ENCODE measurements at regions not wholly inside any gene's neighbourhood (a gene's known extent, or its start where the extent isn't known, plus 50 kb on each side); places are given as distances from the start of the nearest gene placed in this dataset.
"Not testable (repeated sequence)": the region's sequence is repeated elsewhere in the genome, so short reads cannot be mapped to it uniquely, and the experiment has no call there.

DNA sequence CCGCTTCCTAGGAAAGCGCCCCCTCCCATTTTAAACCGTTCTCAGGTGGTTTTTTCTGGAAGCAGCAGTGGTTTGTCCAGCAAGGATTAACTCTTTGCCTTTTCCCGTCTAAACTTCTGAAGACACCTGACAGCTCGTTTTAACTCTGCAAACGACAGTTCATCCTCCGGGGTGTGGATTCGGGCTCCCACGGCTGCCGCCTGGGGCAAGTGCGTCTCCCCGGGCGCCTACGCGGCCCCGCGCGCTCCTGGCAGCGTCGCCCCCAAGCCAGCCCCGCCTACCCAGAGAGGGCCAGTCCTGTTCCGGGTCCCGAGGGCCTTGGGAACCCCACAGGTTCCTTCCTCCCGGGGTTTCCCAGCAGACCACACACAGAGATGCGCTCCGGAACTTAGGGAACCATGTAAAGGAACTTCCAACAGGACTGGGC, 54.4 kb downstream of the PRR18 start:
- DNase-seq (ENCODE audit: low read depth in 2 of 2) = no peak

DNA sequence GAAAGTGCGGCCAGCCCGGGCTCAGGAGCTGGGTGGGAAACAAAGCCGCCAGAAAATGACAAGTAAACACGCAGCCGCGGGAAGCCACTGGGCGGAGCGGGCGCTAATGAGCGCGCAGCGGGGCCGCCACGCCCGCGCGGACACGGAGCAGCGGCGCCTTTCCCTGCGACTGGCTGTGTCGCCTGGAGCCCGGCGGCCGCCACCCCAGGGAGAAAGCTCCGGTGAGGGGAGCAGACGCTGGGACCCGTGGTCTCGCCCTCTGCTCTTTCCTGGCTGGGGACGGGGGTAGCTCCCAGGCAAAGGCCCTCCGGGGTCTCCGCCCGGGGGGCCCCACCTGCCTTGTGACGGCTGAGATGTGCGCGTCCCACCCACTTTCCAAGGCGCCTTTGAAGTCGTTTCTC, 54.9 kb downstream of the PRR18 start:
- peak in 1 of 2 donors; percentile 29 for DNase-seq (ENCODE audit: low read depth in 2 of 2)

DNA sequence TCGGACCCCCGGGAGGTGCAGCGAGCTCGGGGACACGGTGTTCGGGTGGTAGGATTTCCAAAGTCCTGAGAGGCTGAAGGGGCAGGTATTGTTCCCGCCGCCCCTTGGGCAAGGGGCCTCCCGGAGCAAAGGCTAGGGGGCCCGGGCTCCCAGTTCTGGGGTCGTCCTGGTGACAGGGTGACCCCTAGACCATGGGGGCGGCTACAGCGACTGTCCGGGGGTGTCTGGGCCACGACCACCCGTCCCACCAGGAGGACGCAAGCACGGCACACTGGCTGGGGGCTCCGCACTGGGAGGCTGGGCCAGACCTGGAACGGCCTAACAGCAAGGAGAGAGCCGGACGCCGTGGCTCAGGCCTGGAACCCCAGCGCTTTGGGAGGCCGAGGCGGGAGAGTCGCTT, 55.6 kb downstream of the PRR18 start:
- no peak for DNase-seq (ENCODE audit: low read depth in 2 of 2)

DNA sequence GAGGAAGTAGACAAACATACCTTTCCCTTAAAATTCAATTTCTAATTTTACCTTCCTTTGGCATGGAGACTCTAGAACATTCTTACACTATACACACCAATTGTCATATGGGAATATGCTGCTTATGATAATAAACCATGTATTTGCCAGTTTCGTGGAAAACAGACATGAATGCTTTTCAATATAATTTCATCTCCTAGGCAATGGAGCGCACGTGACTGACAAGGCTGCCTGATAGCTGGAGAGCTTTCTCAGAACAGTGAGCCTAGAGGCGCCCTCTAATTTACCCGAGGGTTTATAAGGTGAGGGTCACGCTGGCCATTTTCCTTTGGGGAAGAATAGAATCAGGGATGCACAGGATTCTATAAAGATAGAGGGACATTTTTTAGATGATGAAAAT, 56.5 kb downstream of the PRR18 start:
- DNase-seq (ENCODE audit: low read depth in 2 of 2) = no peak

DNA sequence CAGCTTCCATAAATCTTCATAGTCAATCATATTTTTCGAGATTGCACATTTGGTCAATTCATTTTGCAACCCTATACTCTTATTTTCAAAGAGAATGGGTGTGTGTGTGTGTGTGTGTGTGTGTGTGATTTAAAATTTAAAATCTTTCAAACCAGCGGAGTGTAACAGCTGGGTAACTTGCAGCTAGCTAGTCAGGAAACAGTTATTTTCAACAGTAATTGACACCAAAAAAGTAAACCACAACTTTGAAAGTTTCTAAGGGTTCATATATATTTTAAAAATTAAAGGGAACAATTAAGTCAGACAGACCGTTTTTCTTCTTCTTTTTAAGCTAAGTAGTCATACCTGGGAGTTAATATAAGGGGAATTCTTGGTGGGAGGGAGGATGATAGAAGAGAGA, 57.0 kb downstream of the PRR18 start:
- no peak for DNase-seq (ENCODE audit: low read depth in 2 of 2)

DNA sequence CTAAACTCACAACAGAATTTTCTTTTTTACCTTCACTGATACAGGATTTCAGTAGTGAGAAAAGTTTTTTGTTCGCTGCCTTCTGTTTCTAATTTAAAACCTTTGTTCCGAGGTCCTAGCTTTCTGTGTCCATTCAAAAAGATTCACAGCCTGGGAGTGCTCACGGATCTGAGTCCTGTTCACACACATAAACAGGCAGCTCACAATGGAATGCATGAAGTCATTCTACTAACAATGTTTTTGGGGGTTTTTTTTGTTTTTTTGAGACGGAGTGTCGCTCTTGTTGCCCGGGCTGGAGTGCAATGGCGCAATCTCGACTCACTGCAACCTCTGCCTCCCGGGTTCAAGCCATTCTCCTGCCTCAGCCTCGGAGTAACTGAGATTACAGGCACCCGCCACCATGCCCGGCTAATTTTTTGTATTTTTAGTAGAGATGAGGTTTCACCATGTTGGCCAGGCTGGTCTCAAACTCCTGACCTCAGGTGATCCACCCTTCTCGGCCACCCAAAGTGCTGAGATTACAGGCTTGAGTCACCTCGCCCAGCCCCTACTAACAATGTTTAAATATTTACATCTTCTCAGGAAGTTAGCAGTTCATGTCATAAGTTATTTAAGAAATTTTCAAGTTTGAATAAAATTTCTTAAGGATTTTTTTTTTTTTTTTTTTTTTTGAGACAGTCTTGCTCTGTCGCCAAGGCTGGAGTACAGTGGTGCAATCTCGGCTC, 59.0 kb downstream of the PRR18 start:
- DNase-seq (ENCODE audit: low read depth in 2 of 2) = not testable (repeated sequence)

DNA sequence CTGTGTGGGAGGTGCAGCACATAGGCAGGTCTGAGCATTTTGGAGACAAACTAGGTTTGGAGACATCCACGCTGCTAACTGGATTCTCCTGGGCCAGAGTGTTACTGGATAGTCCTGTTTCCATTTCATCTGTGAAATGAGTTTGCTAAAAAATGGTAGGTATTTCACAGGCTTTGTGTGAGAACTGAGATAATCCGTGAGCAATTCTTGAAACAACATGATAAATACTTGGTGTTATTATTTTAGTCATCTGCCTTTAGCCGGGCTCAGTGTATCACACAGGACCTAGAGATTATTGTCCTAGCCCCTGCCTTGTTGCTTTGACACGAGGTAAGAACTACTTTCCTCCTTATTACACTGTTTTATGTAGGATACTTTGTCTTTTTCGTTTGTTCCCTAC, 63.0 kb downstream of the PRR18 start:
- no peak for DNase-seq (ENCODE audit: low read depth in 2 of 2)

DNA sequence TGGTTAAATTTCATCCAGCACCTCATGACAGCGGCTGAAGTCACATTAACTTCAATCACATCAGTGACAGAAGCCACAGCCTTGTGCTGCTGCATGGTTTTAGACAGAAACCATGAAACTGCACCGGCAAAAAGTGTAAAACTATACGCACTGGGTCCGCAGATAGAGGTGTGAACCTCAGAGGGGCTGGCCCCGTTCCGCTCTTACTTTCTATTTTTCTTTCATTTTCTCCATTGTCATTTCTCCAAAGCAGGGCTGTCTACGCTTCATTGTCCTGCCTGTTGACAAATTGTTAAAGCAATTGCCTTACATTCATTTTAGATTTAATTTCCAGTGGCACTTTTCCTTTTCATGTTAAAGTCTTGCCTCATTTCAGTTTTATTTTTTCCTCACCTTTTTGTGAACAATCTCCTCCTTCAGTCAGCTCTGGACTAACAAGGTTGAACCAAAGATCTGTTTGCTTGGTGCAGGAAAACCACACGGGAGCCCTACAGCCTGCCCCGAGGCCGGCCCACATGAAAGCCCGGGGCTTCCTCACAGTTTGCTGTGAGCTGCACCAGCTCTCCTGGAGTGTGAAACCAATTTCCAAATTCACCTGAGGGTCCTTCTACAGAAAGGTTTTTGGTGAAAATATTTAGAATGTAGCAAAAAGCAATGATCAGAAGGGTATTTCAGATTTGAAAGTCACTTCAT, 63.7 kb downstream of the PRR18 start:
- no peak for DNase-seq (ENCODE audit: low read depth in 2 of 2)

DNA sequence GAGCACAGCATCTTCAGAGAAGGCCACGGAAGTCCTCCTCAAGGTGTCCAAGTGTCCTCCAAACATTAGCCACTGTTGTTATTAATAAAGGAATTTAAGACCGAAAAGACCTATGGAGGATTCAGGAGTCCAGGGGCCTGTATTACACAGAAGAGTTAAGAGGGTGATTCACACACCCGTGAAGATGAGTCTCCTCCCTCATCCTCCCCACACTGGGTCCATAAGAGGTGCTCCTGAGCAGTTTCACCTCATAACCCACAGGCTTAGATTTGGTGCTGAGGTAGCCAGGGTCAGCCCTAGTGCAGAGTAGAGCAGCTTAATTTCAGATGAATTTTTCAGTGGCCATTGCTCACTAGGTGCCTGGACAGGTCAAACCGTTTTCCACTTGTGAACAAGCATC, 65.3 kb downstream of the PRR18 start:
- no peak for DNase-seq (ENCODE audit: low read depth in 2 of 2)

DNA sequence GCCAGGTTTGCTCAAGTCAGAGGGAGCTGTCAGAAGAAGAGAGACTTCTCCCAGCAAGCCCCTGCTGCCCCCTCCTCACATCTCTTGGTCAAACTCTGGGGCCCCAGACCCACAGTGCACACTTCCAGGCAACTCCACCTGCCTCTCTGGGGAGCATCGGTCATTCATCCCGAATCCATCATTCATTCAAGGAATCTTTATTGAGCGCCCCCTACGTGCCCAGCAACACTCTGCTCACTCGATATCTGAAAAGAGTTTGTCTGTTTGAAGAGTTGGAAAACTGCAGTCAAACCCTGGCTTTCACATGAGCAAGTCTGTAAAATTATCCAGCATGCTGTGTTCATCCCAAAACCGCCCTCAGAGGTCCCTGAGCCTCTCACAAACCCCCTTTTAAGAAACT, 66.2 kb downstream of the PRR18 start:
- DNase-seq (ENCODE audit: low read depth in 2 of 2) = no peak

DNA sequence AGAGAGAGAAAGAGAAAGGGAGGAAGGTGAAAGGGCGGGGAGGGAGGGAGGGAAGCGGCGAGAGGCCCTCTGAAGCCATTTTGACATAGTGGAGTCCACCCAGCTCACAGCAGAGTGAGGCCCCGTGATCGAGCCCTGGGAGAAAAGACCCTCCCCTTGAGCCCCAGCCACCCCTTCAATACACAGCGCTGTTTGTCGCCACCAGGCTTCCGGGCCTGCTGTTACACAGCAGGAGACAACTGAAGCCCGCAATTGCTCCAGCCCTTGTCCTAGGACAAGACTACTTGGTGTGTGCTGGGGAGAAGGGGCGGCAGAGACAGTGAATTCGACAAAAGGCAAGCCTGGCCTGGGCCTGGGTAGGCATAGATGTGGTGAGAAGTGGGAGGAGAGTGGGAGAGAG, 67.3 kb downstream of the PRR18 start:
- DNase-seq (ENCODE audit: low read depth in 2 of 2) = no peak

DNA sequence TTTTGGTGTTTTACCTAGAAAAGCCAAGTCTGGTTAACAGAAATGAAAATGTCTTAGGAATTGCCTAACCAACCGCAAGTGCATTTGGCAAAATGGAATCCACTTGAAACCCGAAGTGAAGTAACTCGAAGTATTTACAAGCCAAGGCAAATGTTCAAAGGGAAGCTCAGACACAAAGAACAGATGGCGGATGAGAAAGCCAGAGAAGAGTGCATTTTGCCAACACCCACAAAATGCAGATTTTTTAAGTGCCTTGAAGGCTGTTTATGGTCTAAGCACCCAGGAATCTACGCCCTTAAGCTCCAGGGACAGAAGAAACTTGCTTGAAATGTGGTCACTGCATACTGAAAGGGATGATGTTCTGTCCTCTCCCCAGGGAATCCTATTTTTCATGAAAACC, 70.0 kb upstream of the TBXT start:
- DNase-seq (ENCODE audit: low read depth in 2 of 2) = no peak

DNA sequence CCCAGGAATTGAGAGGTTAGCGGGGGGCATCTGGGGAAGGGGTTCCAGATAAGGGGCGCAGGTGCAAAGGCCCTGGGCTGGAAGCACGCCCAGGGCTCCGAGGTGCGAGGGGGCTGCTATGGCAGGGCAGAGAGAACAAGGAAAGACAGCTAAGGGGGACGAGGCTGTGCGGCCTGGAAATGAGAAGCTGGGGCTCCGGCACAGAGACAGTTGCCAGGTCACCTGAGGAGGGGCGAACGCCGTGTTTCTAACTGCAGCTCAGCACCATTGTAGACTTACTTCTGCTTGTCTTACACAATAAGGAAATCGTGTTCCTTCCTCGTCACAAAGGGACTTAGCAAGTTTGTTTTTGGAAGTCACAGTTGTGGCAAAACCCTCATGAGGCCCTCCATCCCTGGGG, 68.9 kb upstream of the TBXT start:
- no peak for DNase-seq (ENCODE audit: low read depth in 2 of 2)

DNA sequence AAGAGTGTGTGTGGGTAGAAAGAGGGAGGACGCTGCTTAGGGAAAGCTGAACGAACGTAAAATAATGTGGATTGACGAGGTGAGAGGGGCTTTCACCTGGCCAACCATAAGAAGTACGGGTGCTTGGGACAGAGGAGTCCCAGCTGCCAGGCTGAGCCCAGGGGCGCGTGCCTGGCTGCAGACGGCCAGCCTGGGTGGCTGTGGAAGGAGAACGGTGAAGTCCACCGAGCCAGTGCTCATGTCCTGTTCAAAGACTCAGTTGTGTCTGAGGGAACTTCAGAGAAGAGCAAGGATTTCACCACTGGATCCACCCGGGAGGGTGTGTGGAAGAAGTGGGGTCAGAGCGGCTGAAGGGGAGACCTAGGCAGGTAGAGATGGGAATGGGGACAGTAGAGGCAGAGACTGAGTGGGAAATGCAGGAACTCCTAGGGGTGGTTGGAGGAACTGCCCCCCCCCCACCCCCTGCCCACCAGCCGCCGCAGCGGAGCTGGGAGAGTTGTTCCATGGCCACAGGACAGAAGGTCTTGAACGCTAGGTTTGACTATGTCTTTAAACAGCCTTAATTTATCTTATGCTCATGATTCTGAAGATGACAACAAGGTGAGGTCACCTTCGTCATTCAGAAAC, 68.1 kb upstream of the TBXT start:
- no peak for DNase-seq (ENCODE audit: low read depth in 2 of 2)

DNA sequence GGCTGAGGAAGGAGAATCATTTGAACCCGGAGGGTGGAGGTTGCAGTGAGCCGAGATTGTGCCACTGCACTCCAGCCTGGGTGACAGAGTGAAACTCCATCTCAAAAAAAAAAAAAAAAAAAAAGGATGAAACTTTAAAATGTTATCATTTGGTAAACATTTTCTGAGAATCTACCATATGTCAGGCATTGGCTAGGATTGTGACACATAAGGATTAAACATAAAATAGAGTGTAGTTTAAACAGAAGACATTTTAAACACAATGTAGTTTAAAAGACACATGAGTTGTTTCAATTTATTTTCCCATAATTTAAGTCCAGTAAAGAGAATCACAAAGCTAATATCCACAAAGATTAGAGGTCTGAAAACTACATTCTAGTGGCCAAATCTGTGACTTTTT, 63.5 kb upstream of the TBXT start:
- DNase-seq (ENCODE audit: low read depth in 2 of 2) = not testable (repeated sequence)

DNA sequence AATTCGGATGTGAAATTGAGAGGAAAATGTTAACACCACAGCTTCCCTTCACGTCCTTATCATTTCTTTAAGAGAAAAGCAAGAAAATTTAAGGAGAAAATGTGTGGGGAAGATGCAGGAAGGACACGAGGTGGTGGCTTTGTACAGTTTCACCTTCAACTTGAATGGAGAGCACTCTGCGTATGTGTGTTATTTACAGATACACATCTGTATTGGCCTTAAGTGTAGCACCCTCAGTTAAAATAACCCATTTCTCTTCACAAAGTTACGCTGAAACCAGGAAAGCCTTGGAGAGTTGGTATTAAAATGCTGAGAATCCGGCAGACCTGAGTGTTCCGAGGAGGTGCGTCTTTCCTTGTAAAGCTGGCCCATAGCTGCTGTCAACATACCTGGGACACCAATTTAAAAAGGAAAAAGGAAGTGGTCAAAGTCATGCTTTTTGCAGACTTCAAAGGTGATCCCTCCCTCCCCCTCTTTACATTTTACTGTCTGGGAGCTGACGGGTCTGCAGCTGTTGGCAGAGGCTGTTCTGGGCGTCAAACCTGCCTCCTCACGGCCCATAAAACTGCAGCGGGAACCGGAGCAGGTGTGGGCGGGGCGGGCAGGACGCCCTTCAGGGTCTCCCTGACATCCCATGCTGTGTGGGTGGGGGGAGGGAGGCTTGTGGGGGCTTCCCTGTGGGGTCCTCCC, 61.3 kb upstream of the TBXT start:
- no peak for DNase-seq (ENCODE audit: low read depth in 2 of 2)

DNA sequence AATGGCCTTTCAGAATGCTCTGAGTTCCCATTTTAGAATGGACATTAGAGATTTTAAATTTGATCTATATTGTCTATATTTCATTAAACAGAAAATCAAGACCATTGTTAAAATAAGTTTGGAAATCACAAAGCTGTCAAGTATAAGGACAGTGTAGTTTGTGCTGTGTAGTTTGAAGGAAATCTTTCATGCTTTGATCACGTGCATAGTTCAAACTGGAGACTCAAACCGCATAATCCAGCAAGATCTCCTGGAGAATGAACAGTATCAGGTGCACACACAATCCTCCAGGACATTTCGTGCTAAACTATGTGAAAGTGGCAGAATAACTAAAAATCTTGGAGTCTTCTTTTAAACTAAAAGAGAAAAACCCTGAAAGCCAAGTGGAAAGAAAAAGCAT, 60.8 kb upstream of the TBXT start:
- no peak for DNase-seq (ENCODE audit: low read depth in 2 of 2)

DNA sequence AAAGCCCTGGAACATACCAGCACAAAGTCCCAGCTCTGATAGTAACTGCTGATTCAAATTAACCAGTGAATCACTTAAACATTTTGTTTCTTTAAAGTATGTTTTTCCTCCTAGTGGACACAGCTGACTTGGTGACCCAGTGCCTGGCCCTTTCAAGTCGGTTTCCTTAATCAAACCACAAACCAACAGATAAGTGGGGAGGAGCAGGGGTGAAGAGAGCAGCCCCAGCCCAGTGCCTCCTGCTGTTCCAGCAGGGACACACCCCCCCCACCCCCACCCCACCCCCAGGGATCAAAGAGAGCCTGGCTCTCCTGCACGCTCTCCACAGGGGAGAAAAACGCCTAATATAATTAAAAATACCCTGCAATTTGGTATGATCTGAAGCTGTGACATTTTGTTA, 55.4 kb upstream of the TBXT start:
- no peak for DNase-seq (ENCODE audit: low read depth in 2 of 2)

DNA sequence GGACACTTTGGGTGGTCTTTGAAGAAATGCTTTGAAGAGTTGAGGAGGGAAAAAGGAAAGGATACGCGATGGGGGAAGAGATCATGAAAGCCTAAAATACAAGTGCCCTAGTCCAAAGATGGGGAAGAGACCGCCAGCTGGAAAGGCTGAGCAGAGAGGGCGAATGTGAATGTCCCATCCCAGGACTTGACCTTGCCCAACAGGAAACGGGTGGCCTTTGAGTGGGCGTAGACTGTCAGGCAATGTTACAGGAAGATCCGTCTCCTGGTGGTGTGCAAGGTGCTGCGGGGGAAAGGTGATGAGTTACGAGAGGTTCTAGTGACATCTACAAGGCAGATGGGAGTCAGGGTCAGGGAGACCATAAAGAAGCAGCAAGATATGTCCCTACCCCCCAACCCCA, 55.0 kb upstream of the TBXT start:
- no peak for DNase-seq (ENCODE audit: low read depth in 2 of 2)

DNA sequence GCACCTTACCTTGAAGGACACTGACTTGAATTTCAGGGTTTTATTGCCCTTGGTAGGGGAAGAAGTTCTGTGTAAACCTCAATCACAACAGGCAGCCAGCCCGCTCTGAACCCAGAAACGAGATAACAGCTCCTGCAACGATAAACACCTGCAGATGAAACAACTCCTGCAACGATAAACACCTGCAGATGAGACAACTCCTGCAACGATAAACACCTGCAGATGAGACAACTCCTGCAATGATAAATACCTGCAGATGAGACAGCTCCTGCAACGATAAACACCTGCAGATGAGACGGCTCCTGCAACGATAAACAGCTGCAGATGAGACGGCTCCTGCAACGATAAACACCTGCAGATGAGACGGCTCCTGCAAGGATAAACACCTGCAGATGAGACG, 54.0 kb upstream of the TBXT start:
- DNase-seq (ENCODE audit: low read depth in 2 of 2) = no peak

DNA sequence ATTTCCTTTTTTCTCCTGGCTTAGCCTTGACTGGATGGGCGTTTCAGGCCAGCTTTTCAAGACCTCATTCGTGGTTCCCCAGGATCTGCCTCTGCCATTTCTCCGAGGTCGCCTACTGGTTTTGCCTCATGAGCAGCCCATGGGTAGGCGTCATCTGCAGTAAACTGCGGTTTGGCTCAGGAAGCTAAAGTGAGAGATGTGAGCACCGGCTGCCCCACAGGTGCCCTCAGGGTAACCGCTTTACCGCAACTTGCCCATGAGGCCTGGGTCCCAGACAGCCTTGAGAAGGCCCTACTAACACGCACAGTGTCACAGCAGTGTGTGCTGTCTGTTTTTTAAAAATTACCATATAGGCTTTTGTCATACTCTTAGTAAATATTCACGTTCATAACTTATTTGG, 53.4 kb upstream of the TBXT start:
- peak in 1 of 2 donors; percentile 20 for DNase-seq (ENCODE audit: low read depth in 2 of 2)

All from stimulated activated CD4-positive, alpha-beta T cell treated with anti-CD3 and anti-CD28 coated beads, Interleukin-4, amount 100 ng/mL, for 48 hours (primary cell).